GM18909 (cell line): ENCODE measurements at regions not wholly inside any gene's neighbourhood (a gene's known extent, or its start where the extent isn't known, plus 50 kb on each side); places are given as distances from the start of the nearest gene placed in this dataset.

Source experiments
- ATAC-seq: cut with Tn5 transposase; IDR thresholded peaks from one replicate; pipeline ENCODE4 v1.9.1; 2021; ENCODE audit warnings: mild to moderate bottlenecking; ENCODE audit not compliant: unreplicated experiment, poor library complexity

- ATAC-seq = no peak
Measured at GRCh38 chr5:125189531-125189941, 443.1 kb upstream of the ZNF608 start.

DNA sequence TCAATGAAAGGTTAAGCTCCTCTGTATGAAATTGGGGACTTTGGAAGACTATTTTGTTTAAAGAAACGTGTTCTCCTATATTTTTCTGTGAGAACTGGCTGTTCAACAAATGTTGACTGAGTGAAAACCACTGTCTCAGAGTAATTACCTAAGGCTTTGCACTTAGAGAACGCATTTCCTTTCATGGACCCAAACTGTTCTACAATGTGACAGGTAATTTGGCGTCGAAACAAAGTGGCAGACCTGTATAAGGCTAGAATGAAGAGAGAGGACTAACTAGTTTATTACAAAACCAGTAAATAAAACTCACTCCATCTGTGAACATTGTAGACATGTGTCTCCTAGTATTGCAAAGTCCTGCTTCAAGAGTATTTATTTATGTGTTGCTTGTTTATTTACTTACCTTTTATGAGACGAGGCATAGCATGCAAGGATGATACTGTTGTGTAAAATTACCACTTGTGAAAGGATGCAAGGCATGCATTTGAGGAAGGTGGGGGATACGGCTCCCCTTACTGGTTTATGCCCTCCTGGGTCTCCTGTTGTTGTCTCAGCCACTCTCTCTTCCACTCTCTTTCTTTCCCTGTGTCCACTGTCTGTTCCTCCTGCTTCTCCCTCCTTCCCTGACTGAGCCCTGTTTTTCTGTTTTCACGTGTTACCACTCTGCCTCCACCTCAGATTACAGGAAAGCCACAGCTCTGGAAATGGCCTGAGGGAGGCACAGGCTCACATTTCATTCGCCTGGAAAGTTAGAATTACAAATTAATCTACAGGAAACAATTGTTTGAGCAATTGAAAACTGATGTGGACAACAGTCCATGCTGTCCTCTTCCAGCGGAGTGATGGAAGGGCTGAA lies 444.0 kb upstream of the ZNF608 start:
- ATAC-seq = no peak

- ATAC-seq = no peak
Measured at GRCh38 chr5:125194883-125195282, 448.4 kb upstream of the ZNF608 start.

DNA sequence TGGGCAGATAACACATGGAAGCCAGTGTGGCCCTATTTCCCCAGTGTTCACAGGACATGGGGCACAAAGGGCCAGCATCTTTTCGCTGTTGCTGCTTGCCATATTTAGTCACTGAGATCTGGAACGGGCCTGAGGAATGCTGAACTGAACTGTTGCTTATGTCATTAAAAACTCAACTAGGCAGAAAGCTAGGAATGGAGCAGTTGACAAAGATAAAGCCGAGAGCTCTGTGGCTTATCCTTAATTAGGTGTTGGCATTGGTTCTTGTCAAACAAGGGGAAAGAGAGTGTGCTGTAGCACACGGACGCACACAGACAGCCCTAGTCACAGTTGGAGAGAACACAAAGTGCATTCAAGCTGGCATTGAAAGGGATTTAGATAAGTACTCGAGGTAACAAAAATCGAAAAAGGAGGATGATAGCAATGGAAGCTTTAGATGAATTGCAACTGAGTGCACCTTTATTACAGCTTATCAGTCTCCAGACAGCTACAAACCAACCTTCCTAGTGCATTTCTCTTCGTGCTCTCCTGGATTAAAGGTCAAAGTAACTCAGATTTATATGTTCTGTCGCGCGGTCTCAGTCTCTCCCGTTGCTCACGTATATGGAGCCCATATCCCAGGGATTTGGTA lies 450.2 kb upstream of the ZNF608 start:
- ATAC-seq = no peak

- ATAC-seq = no peak
Measured at GRCh38 chr5:125197321-125197720, 450.9 kb upstream of the ZNF608 start.

- no peak for ATAC-seq
Measured at GRCh38 chr5:125198270-125198974, 452.0 kb upstream of the ZNF608 start.

GRCh38 chr5:125199373-125199772 lies 452.9 kb upstream of the ZNF608 start:
- ATAC-seq = no peak

DNA sequence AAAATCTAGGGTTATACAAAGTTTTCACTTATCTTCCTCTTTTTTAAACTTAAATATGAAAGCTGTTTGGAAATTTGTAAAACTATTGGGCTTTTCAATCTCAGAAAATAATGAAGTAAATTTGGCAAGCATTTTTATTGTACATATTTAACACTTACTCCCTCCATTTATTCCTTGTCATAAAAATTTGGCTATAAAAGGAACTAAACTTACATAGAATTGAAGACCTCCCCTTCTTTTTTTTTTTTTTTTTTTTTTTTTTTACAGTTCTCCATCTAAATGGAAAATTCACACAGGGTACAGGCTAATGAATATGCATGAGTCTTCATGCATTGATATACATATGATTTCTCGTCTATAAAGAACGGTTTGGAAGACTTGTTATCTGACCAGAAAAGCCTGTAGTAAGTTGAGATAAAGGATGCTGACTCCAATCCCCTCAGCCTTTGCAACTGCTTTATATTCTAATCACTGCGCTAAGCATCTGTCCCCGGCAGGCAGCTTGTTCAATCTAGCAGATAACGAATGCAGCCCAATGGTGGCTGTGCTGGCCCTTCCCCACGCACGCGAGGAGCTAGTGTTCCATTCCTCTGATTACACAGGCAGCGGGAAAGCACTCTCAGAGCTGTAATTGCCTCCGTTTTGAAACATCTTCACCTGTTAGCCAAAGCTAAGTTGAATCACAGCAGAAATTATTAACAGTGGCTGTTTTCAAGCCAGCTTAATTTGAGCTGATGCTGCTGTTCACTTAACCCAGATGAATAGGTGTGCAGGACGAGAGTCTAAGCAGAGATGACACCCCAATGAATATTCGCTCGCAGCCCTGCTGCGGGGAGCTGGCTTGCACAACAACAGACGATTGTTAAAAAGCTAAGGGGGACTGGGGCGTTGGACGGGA lies 453.8 kb upstream of the ZNF608 start:
- no peak for ATAC-seq

GRCh38 chr5:125200866-125201373 lies 454.5 kb upstream of the ZNF608 start:
- no peak for ATAC-seq

DNA sequence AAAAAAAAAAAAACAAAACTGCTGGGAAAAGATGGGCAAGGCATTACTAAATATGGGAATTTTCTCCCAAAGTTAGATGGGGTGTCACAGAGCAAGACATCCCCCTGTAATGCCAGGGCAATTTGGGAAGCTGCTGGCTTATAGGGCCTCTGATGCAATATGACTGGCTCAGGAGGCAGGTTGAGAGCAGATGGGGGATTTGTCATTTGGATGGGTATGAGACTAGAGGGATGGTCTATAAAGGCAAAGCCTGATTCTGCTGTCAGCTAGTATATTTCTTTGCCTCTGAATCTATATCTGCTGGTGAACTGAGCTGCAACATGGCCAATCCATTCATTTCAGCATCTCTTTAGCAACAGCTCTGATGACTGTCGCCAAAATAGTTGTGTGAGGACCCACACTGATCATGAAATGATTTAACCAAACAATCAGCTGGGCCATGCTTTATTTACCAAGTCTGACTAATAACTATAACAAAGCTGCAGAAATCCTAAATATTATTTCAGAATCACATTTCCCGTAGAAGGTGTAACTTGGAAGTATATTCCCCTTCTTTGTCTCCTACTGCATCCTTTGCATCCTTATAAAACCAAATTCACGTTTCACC lies 455.1 kb upstream of the ZNF608 start:
- ATAC-seq = no peak

DNA sequence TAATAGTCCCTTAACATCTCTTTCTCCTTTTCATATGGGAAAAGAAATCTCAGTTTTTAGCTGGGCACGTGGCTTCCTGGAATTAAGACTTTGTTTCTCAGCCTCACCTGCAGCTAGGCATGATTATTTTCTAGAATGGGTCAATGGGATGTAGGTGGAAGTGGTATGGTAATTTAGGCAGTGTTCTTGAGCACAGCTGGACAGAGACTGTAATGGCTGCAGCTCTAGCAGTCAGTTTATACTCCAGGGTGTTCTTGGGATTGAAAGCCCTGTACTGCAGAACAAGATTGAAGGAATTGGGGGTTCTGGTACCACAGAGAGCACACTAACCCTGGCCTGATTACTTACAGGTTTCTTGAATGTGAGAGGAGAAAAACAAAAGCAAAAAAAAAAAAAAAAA lies 455.9 kb upstream of the ZNF608 start:
- no peak for ATAC-seq

DNA sequence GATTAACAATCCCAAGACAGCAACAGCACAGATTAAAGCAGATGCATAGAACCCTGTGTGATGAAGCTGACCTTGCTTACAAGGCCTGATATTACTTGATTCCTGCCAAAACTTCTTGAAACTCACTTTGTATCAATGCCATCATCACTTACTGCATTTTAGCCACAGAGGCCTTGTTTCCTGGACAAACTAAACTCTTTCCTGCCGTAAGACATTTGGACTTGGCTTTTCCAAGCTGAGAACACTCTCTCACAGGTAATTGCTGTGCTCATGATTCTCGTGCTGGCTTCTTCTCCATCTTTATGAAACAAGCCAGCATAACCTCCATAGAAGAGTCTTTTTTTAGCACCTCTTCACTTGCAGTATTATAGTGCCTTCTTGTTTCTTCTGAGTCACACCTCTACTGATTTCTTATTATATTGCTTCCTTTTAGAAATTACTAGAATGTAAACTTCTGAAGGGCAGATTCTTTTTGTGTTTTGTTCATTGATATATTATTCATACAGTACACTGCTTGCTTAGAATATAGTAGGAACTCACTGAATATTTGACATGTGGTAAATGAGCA lies 456.5 kb upstream of the ZNF608 start:
- ATAC-seq = no peak

- no peak for ATAC-seq
Measured at GRCh38 chr5:125203912-125204311, 457.5 kb upstream of the ZNF608 start.

- no peak for ATAC-seq
Measured at GRCh38 chr5:125205601-125206225, 459.3 kb upstream of the ZNF608 start.

DNA sequence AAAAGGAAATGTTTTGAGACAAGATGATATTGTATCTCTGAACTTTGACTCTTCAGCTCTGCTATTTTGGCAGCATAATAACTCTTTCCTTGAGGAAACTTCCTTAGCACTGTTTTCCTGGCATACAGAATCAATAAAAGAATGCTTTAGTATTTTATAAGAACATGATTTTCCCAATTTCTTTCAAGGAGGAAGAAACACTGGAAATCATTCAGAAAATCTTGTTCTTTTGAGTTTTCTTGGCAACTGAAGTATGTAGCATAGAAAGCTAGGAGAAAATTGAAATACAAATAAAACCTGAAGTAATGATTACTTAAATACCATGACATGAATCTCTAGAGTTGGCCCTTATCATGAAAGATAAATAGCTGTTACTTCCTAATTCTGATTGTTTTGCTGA lies 461.4 kb upstream of the ZNF608 start:
- ATAC-seq = no peak

DNA sequence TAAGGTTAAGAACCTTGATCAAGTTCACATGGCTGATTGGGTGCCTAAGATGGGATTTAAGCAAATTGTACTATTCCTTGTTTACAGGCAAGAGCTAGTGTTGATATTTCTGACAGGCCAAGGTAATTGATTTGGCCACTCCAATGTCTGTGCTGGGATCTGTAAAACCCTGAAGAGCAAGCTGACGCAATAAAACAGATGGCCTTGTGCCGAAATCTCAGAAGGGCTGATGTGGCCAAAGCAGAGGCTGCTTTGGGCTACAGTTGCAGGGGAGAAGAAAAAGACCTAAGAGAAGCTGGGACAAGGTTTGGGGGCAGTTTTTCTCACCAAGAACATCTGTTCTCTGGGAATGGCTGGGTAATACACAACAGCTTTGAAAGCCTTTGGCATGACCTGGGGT lies 463.2 kb upstream of the ZNF608 start:
- no peak for ATAC-seq

GRCh38 chr5:125210242-125210947 lies 464.0 kb upstream of the ZNF608 start:
- ATAC-seq = no peak

DNA sequence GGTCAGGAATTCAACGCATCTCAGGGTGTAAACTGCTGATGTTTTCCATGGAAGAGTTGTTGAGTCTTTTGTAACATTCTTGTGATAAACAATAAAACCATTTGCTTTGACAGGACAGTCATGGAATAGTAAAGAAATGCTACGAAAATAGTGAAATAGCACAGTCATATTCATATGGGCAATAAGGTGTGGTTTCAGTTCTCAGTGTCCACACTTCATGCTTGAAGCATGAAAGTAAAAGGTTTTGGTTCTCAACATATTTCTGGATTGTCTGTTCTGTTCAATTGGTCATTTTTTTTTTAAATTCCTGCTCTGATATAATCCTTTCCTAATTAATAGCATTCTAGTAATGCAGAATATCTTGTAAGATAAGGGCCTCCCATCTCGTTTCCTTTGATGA lies 467.6 kb upstream of the ZNF608 start:
- peak; percentile 89 for ATAC-seq
